ENCODE measurements at regions not wholly inside any gene's neighbourhood (a gene's known extent, or its start where the extent isn't known, plus 50 kb on each side); places are given as distances from the start of the nearest gene placed in this dataset.

GRCh38 chr15:100732211-100733055, 130.0 kb downstream of the ASB7 start:
- TF ChIP-seq CTCF (IDR thresholded peaks at IDR 0.05): no peak
- no peak for TF ChIP-seq POLR2A (IDR thresholded peaks at IDR 0.05)

Data from thyroid gland (tissue), 4 donors.